ENCODE measurements at regions not wholly inside any gene's neighbourhood (a gene's known extent, or its start where the extent isn't known, plus 50 kb on each side); places are given as distances from the start of the nearest gene placed in this dataset.

- no peak overlapping the region for H3K27ac ChIP-seq
- POLR2A ChIA-PET (ENCODE audit: low non-redundant PET), result no interaction called here
- CTCF ChIA-PET, result interaction anchor here (0.6 to 0.7 kb wide), 3 partner anchors 65 to 613 kb away, joined by 3 read pairs; no protein-coding TSS in a partner anchor
- TF ChIP-seq CTCF (conservative IDR thresholded peaks at IDR 0.05; ENCODE audit: low read depth), result no peak
- no peak for DNase-seq (ENCODE audit: low spot score)
These were observed 92.7 kb upstream of the PTCH1 start for GRCh38 chr9:95609426-95609825.

GRCh38 chr9:95608341-95608740, 91.6 kb upstream of the PTCH1 start:
- DNase-seq (ENCODE audit: low spot score), result no peak
- POLR2A ChIA-PET (ENCODE audit: low non-redundant PET), result no interaction called here
- no peak overlapping the region for H3K27ac ChIP-seq
- TF ChIP-seq CTCF (conservative IDR thresholded peaks at IDR 0.05; ENCODE audit: low read depth), result no peak
- CTCF ChIA-PET, result interaction anchor here (0.6 to 0.7 kb wide), 4 partner anchors 68 to 641 kb away, joined by 3 to 7 read pairs (median 3); no protein-coding TSS in a partner anchor

- TF ChIP-seq CTCF (conservative IDR thresholded peaks at IDR 0.05; ENCODE audit: low read depth), result no peak
- POLR2A ChIA-PET (ENCODE audit: low non-redundant PET), result no interaction called here
These were observed 90.7 kb upstream of the PTCH1 start for GRCh38 chr9:95607507-95607906.

GRCh38 chr9:95606489-95607350, 89.9 kb upstream of the PTCH1 start:
- ChIA-PET CTCF (interaction anchor here (0.7 to 0.8 kb wide), 2 partner anchors 13 to 49 kb away, joined by 3 read pairs; no protein-coding TSS in a partner anchor), POLR2A (ENCODE audit: low non-redundant PET) (no interaction called here)
- TF ChIP-seq CTCF (conservative IDR thresholded peaks at IDR 0.05; ENCODE audit: low read depth), result no peak
- DNase-seq (ENCODE audit: low spot score), result no peak
- no peak overlapping the region for H3K27ac ChIP-seq

More at GRCh38 chr9:95607507-95607906, 90.7 kb upstream of the PTCH1 start:
- no peak for DNase-seq (ENCODE audit: low spot score)
- CTCF ChIA-PET, result no interaction called here
- H3K27ac ChIP-seq, result no peak overlapping the region

GRCh38 chr9:95605816-95606488, 89.2 kb upstream of the PTCH1 start:
- DNase-seq (ENCODE audit: low spot score), result no peak
- POLR2A ChIA-PET (ENCODE audit: low non-redundant PET), result no interaction called here
- no peak for TF ChIP-seq CTCF (conservative IDR thresholded peaks at IDR 0.05; ENCODE audit: low read depth)
- H3K27ac ChIP-seq, result no peak overlapping the region
- CTCF ChIA-PET, result interaction anchor here (0.8 kb wide), 1 partner anchor 14 kb away, joined by 3 read pairs; no protein-coding TSS in a partner anchor

- ChIA-PET POLR2A (ENCODE audit: low non-redundant PET) (no interaction called here), CTCF (no interaction called here)
- TF ChIP-seq CTCF (conservative IDR thresholded peaks at IDR 0.05; ENCODE audit: low read depth), result no peak
These were observed 88.3 kb upstream of the PTCH1 start for GRCh38 chr9:95605101-95605500.

More at GRCh38 chr9:95605101-95605500, 88.3 kb upstream of the PTCH1 start:
- H3K27ac ChIP-seq, result no peak overlapping the region
- DNase-seq (ENCODE audit: low spot score), result no peak

Data from RWPE1 (cell line).